ENCODE measurements at regions not wholly inside any gene's neighbourhood (a gene's known extent, or its start where the extent isn't known, plus 50 kb on each side); places are given as distances from the start of the nearest gene placed in this dataset.

GRCh38 chr2:121039679-121040078 is 245.3 kb downstream of the TFCP2L1 start:
- TF ChIP-seq, protein P1, sequence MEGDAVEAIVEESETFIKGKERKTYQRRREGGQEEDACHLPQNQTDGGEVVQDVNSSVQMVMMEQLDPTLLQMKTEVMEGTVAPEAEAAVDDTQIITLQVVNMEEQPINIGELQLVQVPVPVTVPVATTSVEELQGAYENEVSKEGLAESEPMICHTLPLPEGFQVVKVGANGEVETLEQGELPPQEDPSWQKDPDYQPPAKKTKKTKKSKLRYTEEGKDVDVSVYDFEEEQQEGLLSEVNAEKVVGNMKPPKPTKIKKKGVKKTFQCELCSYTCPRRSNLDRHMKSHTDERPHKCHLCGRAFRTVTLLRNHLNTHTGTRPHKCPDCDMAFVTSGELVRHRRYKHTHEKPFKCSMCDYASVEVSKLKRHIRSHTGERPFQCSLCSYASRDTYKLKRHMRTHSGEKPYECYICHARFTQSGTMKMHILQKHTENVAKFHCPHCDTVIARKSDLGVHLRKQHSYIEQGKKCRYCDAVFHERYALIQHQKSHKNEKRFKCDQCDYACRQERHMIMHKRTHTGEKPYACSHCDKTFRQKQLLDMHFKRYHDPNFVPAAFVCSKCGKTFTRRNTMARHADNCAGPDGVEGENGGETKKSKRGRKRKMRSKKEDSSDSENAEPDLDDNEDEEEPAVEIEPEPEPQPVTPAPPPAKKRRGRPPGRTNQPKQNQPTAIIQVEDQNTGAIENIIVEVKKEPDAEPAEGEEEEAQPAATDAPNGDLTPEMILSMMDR (IDR thresholded peaks at IDR 0.05), result no peak
- TF ChIP-seq POLR2A (IDR thresholded peaks at IDR 0.05), result no peak
- TF ChIP-seq EP300 (IDR thresholded peaks at IDR 0.05), result no peak
- Histone ChIP-seq H3K9me3 (no peaks in the 10 kb centered on the region), H3K27ac (no peak overlapping the region), H3K4me3 (no peak overlapping the region), H3K27me3 (no peaks in the 10 kb centered on the region), H3K4me1 (ENCODE audit: insufficient read depth) (no peaks in the 10 kb centered on the region), H3K36me3 (no peaks in the 10 kb centered on the region)
- no peak for DNase-seq
- intact Hi-C loops (cut with DNase I), result no loop called here
- WGBS, 3 donors, result 44 to 67% (median 63%) methylated on average over 3 of the region's 3 CpGs

- no peaks in the 10 kb centered on the region for H3K4me1 ChIP-seq (ENCODE audit: insufficient read depth)
- H3K27ac ChIP-seq, result no peak overlapping the region
- H3K36me3 ChIP-seq, result no peaks in the 10 kb centered on the region
- H3K9me3 ChIP-seq, result no peaks in the 10 kb centered on the region
- 1 to 52% (median 45%) methylated on average over 1 of the region's 1 CpG for WGBS, 3 donors
- intact Hi-C loops (cut with DNase I), result no loop called here
- no peak overlapping the region for H3K4me3 ChIP-seq
- no peaks in the 10 kb centered on the region for H3K27me3 ChIP-seq
- TF ChIP-seq EP300 (IDR thresholded peaks at IDR 0.05) (no peak), POLR2A (IDR thresholded peaks at IDR 0.05) (no peak)
- TF ChIP-seq, protein P1 (IDR thresholded peaks at IDR 0.05), result no peak
- no peak for DNase-seq
These were observed 243.5 kb downstream of the TFCP2L1 start for GRCh38 chr2:121041516-121041915.

DNA sequence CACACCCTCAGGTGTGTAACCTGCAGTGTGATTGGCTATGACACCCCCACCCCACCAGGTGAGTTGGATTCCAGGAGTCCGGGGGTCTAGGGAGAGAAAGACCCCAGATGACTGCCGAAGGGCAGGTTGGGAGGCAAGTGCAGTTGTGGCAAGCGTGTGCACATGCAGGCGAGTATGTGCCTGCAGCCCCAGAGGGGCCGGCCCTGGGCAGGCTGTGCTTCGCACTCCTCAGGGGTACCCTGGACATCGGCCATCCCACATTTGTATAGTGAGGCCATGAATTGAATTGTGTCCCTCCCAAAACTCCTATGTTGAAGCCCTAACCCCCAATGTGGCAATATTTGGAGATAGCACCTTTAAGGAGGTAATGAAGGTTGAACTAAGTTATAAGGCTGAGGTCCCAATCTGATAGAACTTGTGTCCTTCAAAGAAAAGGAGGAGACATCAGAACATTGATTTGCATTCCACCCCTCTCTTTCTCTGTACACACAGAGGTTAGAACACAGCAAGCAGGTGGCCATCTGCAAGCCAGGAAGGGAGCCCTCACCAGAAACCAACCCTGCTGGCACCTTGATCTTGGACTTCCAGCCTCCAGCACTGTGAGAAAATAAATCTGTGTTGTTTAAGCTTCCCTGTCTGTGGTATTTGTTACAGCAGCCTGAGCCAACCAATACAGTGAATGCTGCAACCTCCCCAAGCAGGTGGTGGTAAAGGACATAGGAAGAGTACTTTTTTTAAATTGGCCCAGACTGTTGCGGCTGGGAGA is 241.8 kb downstream of the TFCP2L1 start:
- TF ChIP-seq, protein P1 (IDR thresholded peaks at IDR 0.05), result no peak
- TF ChIP-seq EP300 (IDR thresholded peaks at IDR 0.05), result no peak
- TF ChIP-seq POLR2A (IDR thresholded peaks at IDR 0.05), result no peak
- 84 to 88% (median 84%) methylated on average over 8 of the region's 8 CpGs for WGBS, 3 donors
- Histone ChIP-seq H3K36me3 (no peaks in the 10 kb centered on the region), H3K4me1 (ENCODE audit: insufficient read depth) (no peaks in the 10 kb centered on the region), H3K9me3 (no peaks in the 10 kb centered on the region), H3K27ac (no peak overlapping the region), H3K4me3 (no peak overlapping the region), H3K27me3 (no peaks in the 10 kb centered on the region)
- DNase-seq, result no peak
- intact Hi-C loops (cut with DNase I), result no loop called here

DNA sequence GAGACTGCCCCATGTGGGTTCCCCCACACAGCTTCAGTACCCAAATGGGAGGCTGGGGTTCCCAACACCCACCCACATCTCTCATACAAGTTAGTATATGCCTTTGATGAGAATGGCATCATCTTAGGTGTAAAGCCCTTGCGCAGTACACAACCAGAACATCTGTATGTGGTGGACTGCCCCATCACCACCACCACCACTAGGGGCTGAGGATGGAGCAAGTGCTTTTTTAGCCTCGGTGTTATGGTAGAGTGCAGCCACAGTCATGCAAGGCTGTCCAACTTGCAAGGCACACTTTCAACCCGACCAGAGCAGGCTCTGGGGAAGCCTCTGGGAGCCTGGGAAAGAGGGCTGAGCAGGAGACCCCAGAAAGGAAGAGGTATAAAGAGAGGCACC is 241.2 kb downstream of the TFCP2L1 start:
- no peaks in the 10 kb centered on the region for H3K27me3 ChIP-seq
- no peaks in the 10 kb centered on the region for H3K9me3 ChIP-seq
- no peak overlapping the region for H3K4me3 ChIP-seq
- WGBS, 3 donors, result 61 to 79% (median 72%) methylated on average over 3 of the region's 3 CpGs
- no peaks in the 10 kb centered on the region for H3K4me1 ChIP-seq (ENCODE audit: insufficient read depth)
- no peak for DNase-seq
- H3K27ac ChIP-seq, result no peak overlapping the region
- intact Hi-C loops (cut with DNase I), result no loop called here
- TF ChIP-seq EP300 (IDR thresholded peaks at IDR 0.05) (no peak), POLR2A (IDR thresholded peaks at IDR 0.05) (no peak)
- TF ChIP-seq, protein P1 (IDR thresholded peaks at IDR 0.05), result no peak
- no peaks in the 10 kb centered on the region for H3K36me3 ChIP-seq

All from ovary (tissue), 7 donors.